ENCODE measurements at regions not wholly inside any gene's neighbourhood (a gene's known extent, or its start where the extent isn't known, plus 50 kb on each side); places are given as distances from the start of the nearest gene placed in this dataset.
A peak's percentile ranks its signal among the peaks of the same experiment; 100 is the strongest.

DNA sequence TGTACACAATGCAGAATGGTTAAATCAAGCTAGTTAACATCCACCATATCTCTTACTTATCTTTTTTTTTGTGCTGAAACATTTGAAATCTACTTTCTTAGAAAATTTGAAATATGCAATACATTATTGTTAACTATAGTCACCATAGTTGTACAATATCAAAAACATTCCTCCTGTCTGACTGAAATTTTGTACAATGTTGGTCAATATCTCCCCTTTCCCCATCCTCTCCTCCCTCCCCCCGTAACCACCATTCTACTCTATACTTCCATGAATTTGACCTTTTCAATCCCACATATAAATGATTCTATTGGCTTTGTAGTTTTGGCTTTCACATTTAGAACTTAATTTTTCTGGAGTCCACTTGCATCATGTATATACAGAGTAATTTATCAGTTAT is 63.5 kb upstream of the DCD start:
- POLR2A ChIA-PET, result interaction anchor here (0.6 kb wide), 1 partner anchor 1706 kb away, joined by 4 read pairs; the partner anchor contains the start of gene EIF4B
- CTCF ChIA-PET, result interaction anchor here (0.6 to 1.9 kb wide), 4 partner anchors 13 to 1913 kb away, joined by 3 to 8 read pairs (median 4); no protein-coding TSS in a partner anchor
- Mint-ChIP-seq H3K9me3 (ENCODE audit: insufficient read depth) (no peaks in the 10 kb centered on the region), H3K36me3 (ENCODE audit: low read depth) (no peaks in the 10 kb centered on the region), H3K27me3 (ENCODE audit: low read depth) (peaks cover 24% of the 10 kb centered on the region), H3K4me3 (no peak overlapping the region), H3K27ac (no peak overlapping the region), H3K4me1 (ENCODE audit: low read depth) (no peaks in the 10 kb centered on the region)
- ATAC-seq (no peak), DNase-seq (no peak)

DNA sequence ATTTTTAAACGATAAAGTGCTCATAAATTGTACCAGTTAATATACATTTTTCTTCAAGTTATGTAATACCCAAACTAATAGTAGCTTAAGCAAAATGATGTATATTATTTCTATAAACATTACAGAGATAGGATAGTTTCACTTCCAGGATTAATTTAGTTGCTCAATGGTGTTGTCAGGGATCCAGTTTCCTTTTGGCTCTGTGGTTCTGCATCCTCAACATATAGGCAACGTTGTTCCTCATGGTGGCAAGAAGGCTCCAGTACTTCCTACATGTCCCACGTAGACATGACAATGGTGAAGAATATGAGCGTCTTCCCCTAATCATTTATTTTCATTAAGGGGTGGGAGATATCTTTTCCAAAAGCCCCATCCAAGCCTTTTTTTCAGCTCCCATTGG is 60.7 kb upstream of the DCD start:
- Mint-ChIP-seq H3K36me3 (ENCODE audit: low read depth) (no peaks in the 10 kb centered on the region), H3K4me3 (no peak overlapping the region), H3K27me3 (ENCODE audit: low read depth) (peaks cover 28% of the 10 kb centered on the region), H3K4me1 (ENCODE audit: low read depth) (no peaks in the 10 kb centered on the region), H3K27ac (no peak overlapping the region), H3K9me3 (ENCODE audit: insufficient read depth) (no peaks in the 10 kb centered on the region)
- CTCF ChIA-PET, result no interaction called here
- POLR2A ChIA-PET, result no interaction called here
- ATAC-seq, result no peak
- DNase-seq, result no peak

GRCh38 chr12:54704202-54704601 is 56.0 kb upstream of the DCD start:
- ATAC-seq (no peak), DNase-seq (no peak)
- H3K27ac Mint-ChIP-seq, result no peak overlapping the region
- H3K4me3 Mint-ChIP-seq, result no peak overlapping the region
- no peaks in the 10 kb centered on the region for H3K4me1 Mint-ChIP-seq (ENCODE audit: low read depth)
- H3K27me3 Mint-ChIP-seq (ENCODE audit: low read depth), result peaks cover 13% of the 10 kb centered on the region
- ChIA-PET POLR2A (no interaction called here), CTCF (no interaction called here)
- no peaks in the 10 kb centered on the region for H3K9me3 Mint-ChIP-seq (ENCODE audit: insufficient read depth)
- no peaks in the 10 kb centered on the region for H3K36me3 Mint-ChIP-seq (ENCODE audit: low read depth)

DNA sequence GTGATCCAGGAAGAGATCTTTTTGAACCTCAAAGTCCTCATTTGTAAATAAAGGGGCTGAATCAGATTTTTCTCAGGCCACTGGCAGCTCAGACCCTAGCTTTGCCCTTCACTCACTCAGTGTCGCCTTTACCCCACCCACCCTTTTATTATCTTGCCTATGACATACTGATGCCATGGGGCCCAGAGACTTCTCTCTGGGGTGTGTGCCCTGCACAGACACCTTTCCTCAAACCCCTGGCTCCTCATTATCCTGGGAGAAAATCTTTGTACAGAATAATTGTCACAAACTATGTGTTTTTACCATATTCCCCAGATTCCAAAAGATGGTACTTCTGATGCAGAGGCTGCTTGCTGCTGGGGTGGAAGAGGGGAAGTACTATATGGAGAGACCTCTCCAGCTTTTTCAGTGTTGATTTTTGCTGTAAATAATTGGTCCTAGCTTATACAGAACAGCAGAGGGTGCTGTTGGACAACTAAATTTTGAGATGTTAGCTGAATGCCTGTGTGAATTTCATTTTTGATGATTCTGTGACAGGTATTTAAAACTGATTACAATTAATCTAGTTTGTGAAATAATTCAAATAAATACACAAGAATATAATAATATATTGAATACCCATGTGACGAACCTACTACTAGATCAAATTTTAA is 53.9 kb upstream of the DCD start:
- Mint-ChIP-seq H3K4me1 (ENCODE audit: low read depth) (no peaks in the 10 kb centered on the region), H3K27ac (no peak overlapping the region), H3K36me3 (ENCODE audit: low read depth) (no peaks in the 10 kb centered on the region), H3K9me3 (ENCODE audit: insufficient read depth) (no peaks in the 10 kb centered on the region), H3K4me3 (no peak overlapping the region), H3K27me3 (ENCODE audit: low read depth) (peaks cover 16% of the 10 kb centered on the region)
- CTCF ChIA-PET, result interaction anchor here (0.5 to 4.0 kb wide), 28 partner anchors 10 to 944 kb away, joined by 3 to 77 read pairs (median 4); no protein-coding TSS in a partner anchor
- peak; percentile 64 for ATAC-seq
- peak; percentile 46 for DNase-seq
- POLR2A ChIA-PET, result no interaction called here

DNA sequence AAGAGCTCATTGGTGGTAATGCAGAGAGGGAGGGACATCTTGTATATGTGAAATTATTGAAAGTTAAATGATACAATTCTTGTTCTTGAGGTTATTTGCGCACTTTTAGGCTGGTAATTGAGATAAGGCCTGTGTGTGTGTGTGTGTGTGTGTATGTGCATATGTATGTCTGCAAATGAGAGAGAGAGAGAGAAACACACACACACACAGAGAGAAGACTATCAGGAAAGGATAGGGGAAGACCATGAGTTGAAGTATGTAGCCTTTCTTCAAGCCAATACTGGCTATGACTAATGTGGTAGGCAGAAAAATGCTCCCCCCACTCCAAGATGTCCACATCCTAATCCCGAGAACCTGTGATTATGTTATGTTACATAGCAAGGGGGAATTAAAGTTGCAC is 52.7 kb upstream of the DCD start:
- DNase-seq (no peak), ATAC-seq (no peak)
- Mint-ChIP-seq H3K36me3 (ENCODE audit: low read depth) (no peaks in the 10 kb centered on the region), H3K27ac (no peak overlapping the region), H3K27me3 (ENCODE audit: low read depth) (peaks cover 20% of the 10 kb centered on the region), H3K4me1 (ENCODE audit: low read depth) (no peaks in the 10 kb centered on the region), H3K9me3 (ENCODE audit: insufficient read depth) (no peaks in the 10 kb centered on the region), H3K4me3 (no peak overlapping the region)
- CTCF ChIA-PET, result interaction anchor here (1.9 to 4.0 kb wide), 7 partner anchors 24 to 371 kb away, joined by 7 to 77 read pairs (median 15); no protein-coding TSS in a partner anchor
- POLR2A ChIA-PET, result interaction anchor here (0.7 to 0.9 kb wide), 2 partner anchors 10 to 12 kb away, joined by 4 to 5 read pairs; no protein-coding TSS in a partner anchor

GRCh38 chr12:54700301-54700700 is 52.1 kb upstream of the DCD start:
- no peaks in the 10 kb centered on the region for H3K9me3 Mint-ChIP-seq (ENCODE audit: insufficient read depth)
- no peak overlapping the region for H3K4me3 Mint-ChIP-seq
- ATAC-seq, result no peak
- POLR2A ChIA-PET, result interaction anchor here (0.7 to 0.9 kb wide), 2 partner anchors 10 to 11 kb away, joined by 4 to 5 read pairs; no protein-coding TSS in a partner anchor
- CTCF ChIA-PET, result interaction anchor here (2.8 to 4.0 kb wide), 3 partner anchors 24 to 371 kb away, joined by 15 to 77 read pairs (median 34); no protein-coding TSS in a partner anchor
- H3K4me1 Mint-ChIP-seq (ENCODE audit: low read depth), result no peaks in the 10 kb centered on the region
- no peak for DNase-seq
- peaks cover 17% of the 10 kb centered on the region for H3K27me3 Mint-ChIP-seq (ENCODE audit: low read depth)
- no peak overlapping the region for H3K27ac Mint-ChIP-seq
- no peaks in the 10 kb centered on the region for H3K36me3 Mint-ChIP-seq (ENCODE audit: low read depth)

Measured in activated CD8-positive, alpha-beta T cell treated with anti-CD3 and anti-CD28 coated beads, Interleukin-2, amount 10 ng/mL, durations not matched to agents 7 days and 5 days (primary cell).